HEK293 (cell line): ENCODE measurements at regions not wholly inside any gene's neighbourhood (a gene's known extent, or its start where the extent isn't known, plus 50 kb on each side); places are given as distances from the start of the nearest gene placed in this dataset.

Source experiments
- CTCF ChIA-PET: fragments of 350-600 bp; formaldehyde crosslinking; extraction: SDS; loops from one replicate; lab custom pipeline; 2021; ENCODE audit warnings: antibody characterized with exemption; lab: Yijun Ruan, JAX
- POLR2A ChIA-PET: fragments of 300-600 bp; formaldehyde crosslinking; extraction: SDS; loops from one replicate; lab custom pipeline; 2020; ENCODE audit warnings: antibody characterized with exemption, inconsistent platforms; lab: Yijun Ruan, JAX
- H3K27ac ChIP-seq: fragments of 200-500 bp; sonication (Bioruptor generic); 2 replicates; pipeline ENCODE4 v1.5.1; 2014; ENCODE audit warnings: low read depth, low read length, control low read depth, inconsistent platforms; ENCODE audit errors: extremely low read depth
- H3K36me3 ChIP-seq, 2 experiments: fragments of 200-500 bp in 1 of 2; sonication (Bioruptor generic) in 1 of 2; 1 replicate in 1 of 2; 2 replicates in 1 of 2; pipeline ENCODE4 v1.5.1; 2014 to 2017; ENCODE audit warnings: inconsistent platforms in 2 of 2, low read length in 2 of 2; ENCODE audit not compliant: control insufficient read depth in 2 of 2, insufficient read depth in 1 of 2
- H3K4me1 ChIP-seq: fragments of 200-500 bp; sonication (Bioruptor generic); 2 replicates; pipeline ENCODE4 v1.5.1; 2014; ENCODE audit warnings: mild to moderate bottlenecking, low read length, inconsistent platforms; ENCODE audit not compliant: control insufficient read depth, insufficient read depth
- H3K4me3 ChIP-seq: 2 replicates; pipeline ENCODE4 v1.5.1; 2011; ENCODE audit warnings: low read depth, mild to moderate bottlenecking, control low read depth, low read length, moderate library complexity
- H3K9me3 ChIP-seq: fragments of 200-500 bp; sonication (Bioruptor generic); 2 replicates; pipeline ENCODE4 v1.5.1; 2014; ENCODE audit warnings: low read depth, low read length, inconsistent platforms; ENCODE audit not compliant: control insufficient read depth, insufficient read depth
- AEBP2 ChIP-seq: fragments of 450-650 bp; formaldehyde crosslinking; IDR thresholded peaks from 2 replicates; pipeline ENCODE4 v1.5.1; 2016; ENCODE audit warnings: missing biosample characterization, missing genetic modification characterization, borderline replicate concordance
- KLF9 ChIP-seq: fragments of 450-650 bp; formaldehyde crosslinking; IDR thresholded peaks from 2 replicates; pipeline ENCODE4 v1.5.1; 2016; ENCODE audit warnings: missing biosample characterization, missing genetic modification characterization, low read depth
- PBX3 ChIP-seq: sonication (generic); formaldehyde crosslinking; IDR thresholded peaks from 2 replicates; pipeline ENCODE4 v1.8.1; 2022; ENCODE audit warnings: mild to moderate bottlenecking, moderate library complexity, missing genetic modification reagents
- PRDM2 ChIP-seq: fragments of 450-650 bp; formaldehyde crosslinking; IDR thresholded peaks from 2 replicates; pipeline ENCODE4 v1.5.1; 2016; ENCODE audit warnings: missing biosample characterization, missing genetic modification characterization, borderline replicate concordance
- ZBTB17 ChIP-seq: fragments of 450-650 bp; formaldehyde crosslinking; IDR thresholded peaks from 2 replicates; pipeline ENCODE4 v1.5.1; 2016; ENCODE audit warnings: missing biosample characterization, missing genetic modification characterization
- ZNF18 ChIP-seq: fragments of 450-650 bp; formaldehyde crosslinking; IDR thresholded peaks from 2 replicates; pipeline ENCODE4 v1.5.1; 2016; ENCODE audit warnings: missing biosample characterization, missing genetic modification characterization
- ZNF280D ChIP-seq: fragments of 450-650 bp; formaldehyde crosslinking; IDR thresholded peaks from 2 replicates; pipeline ENCODE4 v1.5.1; 2016; ENCODE audit warnings: missing biosample characterization, missing genetic modification characterization
- ZNF302 ChIP-seq: fragments of 450-650 bp; formaldehyde crosslinking; IDR thresholded peaks from 2 replicates; pipeline ENCODE4 v1.5.1; 2016; ENCODE audit warnings: missing biosample characterization, missing genetic modification characterization, low read depth
- ZNF571 ChIP-seq: fragments of 450-650 bp; formaldehyde crosslinking; IDR thresholded peaks from 2 replicates; pipeline ENCODE4 v1.5.0; 2017; ENCODE audit warnings: missing biosample characterization, missing genetic modification characterization
- ZNF654 ChIP-seq: fragments of 450-650 bp; formaldehyde crosslinking; IDR thresholded peaks from 2 replicates; pipeline ENCODE4 v1.5.1; 2016; ENCODE audit warnings: low read depth, missing biosample characterization, missing genetic modification characterization
- ZNF704 ChIP-seq: fragments of 450-650 bp; formaldehyde crosslinking; IDR thresholded peaks from 2 replicates; pipeline ENCODE4 v1.5.1; 2016; ENCODE audit warnings: missing biosample characterization, missing genetic modification characterization
- ZNF792 ChIP-seq: fragments of 450-650 bp; formaldehyde crosslinking; IDR thresholded peaks from 2 replicates; pipeline ENCODE4 v1.5.1; 2016; ENCODE audit warnings: missing biosample characterization, missing genetic modification characterization
- ZSCAN16 ChIP-seq: fragments of 450-650 bp; formaldehyde crosslinking; IDR thresholded peaks from 2 replicates; pipeline ENCODE4 v1.5.1; 2016; ENCODE audit warnings: missing biosample characterization, missing genetic modification characterization

GRCh38 chr4:103934178-103934789 lies 214.5 kb upstream of the TACR3 start:
- no peaks in the 10 kb centered on the region for H3K4me1 ChIP-seq
- H3K27ac ChIP-seq: no peak overlapping the region
- ChIA-PET CTCF (interaction anchor here (0.6 to 1.4 kb wide), 7 partner anchors 11 to 1612 kb away, joined by 3 to 4 read pairs (median 3); no protein-coding TSS in a partner anchor), POLR2A (no interaction called here)
- H3K4me3 ChIP-seq: no peak overlapping the region
- peak; percentile 58 for TF ChIP-seq ZNF654 (tag by site-specific recombination)
- TF ChIP-seq ZNF280D (tag by site-specific recombination): no peak
- TF ChIP-seq AEBP2 (tag by site-specific recombination): no peak
- TF ChIP-seq PRDM2 (tag by site-specific recombination): no peak
- peak; percentile 65 for TF ChIP-seq ZNF18 (tag by site-specific recombination)
- TF ChIP-seq ZNF302 (tag by site-specific recombination): no peak
- TF ChIP-seq ZNF571 (tag by site-specific recombination): no peak
- no peak for TF ChIP-seq ZBTB17 (tag by site-specific recombination)
- TF ChIP-seq ZSCAN16 (tag by site-specific recombination): no peak
- no peak for TF ChIP-seq ZNF704 (tag by site-specific recombination)
- no peak for TF ChIP-seq PBX3
- TF ChIP-seq KLF9 (tag by site-specific recombination): no peak
- TF ChIP-seq ZNF792 (tag by site-specific recombination): no peak
- no peaks in the 10 kb centered on the region for H3K9me3 ChIP-seq
- H3K36me3 ChIP-seq: no peaks in the 10 kb centered on the region
